IMR-90 (cell line): ENCODE measurements at regions not wholly inside any gene's neighbourhood (a gene's known extent, or its start where the extent isn't known, plus 50 kb on each side); places are given as distances from the start of the nearest gene placed in this dataset.
A peak's percentile ranks its signal among the peaks of the same experiment; 100 is the strongest.

ENCODE experiments used
- ATAC-seq: fragments of 200-7000 bp; cut with Tn5 transposase; 2 replicates; pipeline ENCODE4 v1.9.1; 2020; ENCODE audit warnings: low read depth, mild to moderate bottlenecking, moderate library complexity
- BruUV-seq: library from RNA; stranded (reverse); fragments of 400-500 nt; replicated peaks from 2 replicates; lab custom pipeline; 2021; lab: Mats Ljungman, UMichigan
- CTCF ChIA-PET: fragments of 300-600 bp; formaldehyde crosslinking; extraction: SDS; loops from one replicate; lab custom pipeline; 2021; ENCODE audit warnings: antibody characterized with exemption; lab: Yijun Ruan, JAX
- POLR2A ChIA-PET: fragments of 300-600 bp; sonication (Branson Sonifier 250); formaldehyde crosslinking; loops from one replicate; lab custom pipeline; 2022; ENCODE audit warnings: antibody characterized with exemption; ENCODE audit not compliant: unreplicated experiment; lab: Charles Lee
- DNase-seq: peaks from one replicate; pipeline ENCODE4 v3.0.0; 2013
- H2AFZ ChIP-seq: replicated peaks from 2 replicates; pipeline ENCODE3; 2013; ENCODE audit warnings: low read length, mild to moderate bottlenecking; ENCODE audit not compliant: poor library complexity
- H2AK5ac ChIP-seq: 2 replicates; pipeline ENCODE4 v1.6.1; 2013; ENCODE audit warnings: low read depth, low read length, inconsistent platforms
- H2AK9ac ChIP-seq: replicated peaks from 2 replicates; pipeline ENCODE3; 2013; ENCODE audit warnings: mild to moderate bottlenecking, low read depth, low read length, moderate library complexity; ENCODE audit not compliant: poor library complexity
- H2BK120ac ChIP-seq: 2 replicates; pipeline ENCODE4 v1.6.1; 2013; ENCODE audit warnings: low read depth, low read length, inconsistent platforms
- H2BK15ac ChIP-seq: 3 replicates; pipeline ENCODE4 v1.6.1; 2013; ENCODE audit warnings: low read depth, low read length, inconsistent platforms
- H2BK20ac ChIP-seq: 2 replicates; pipeline ENCODE4 v1.6.1; 2013; ENCODE audit warnings: low read depth, mild to moderate bottlenecking, inconsistent platforms, low read length, moderate library complexity
- H2BK5ac ChIP-seq: 2 replicates; pipeline ENCODE4 v1.6.1; 2013; ENCODE audit warnings: mild to moderate bottlenecking, low read depth, low read length, inconsistent platforms; ENCODE audit not compliant: poor library complexity, severe bottlenecking
- H3K14ac ChIP-seq: replicated peaks from 2 replicates; pipeline ENCODE4 v1.6.1; 2013; ENCODE audit warnings: low read depth, low read length, inconsistent platforms
- H3K18ac ChIP-seq: 2 replicates; pipeline ENCODE4 v1.6.1; 2013; ENCODE audit warnings: low read depth, low read length, control low read depth
- H3K23ac ChIP-seq: 2 replicates; pipeline ENCODE4 v1.6.1; 2013; ENCODE audit warnings: low read depth, low read length, inconsistent platforms
- H3K27ac ChIP-seq: 2 replicates; pipeline ENCODE4 v1.5.1; 2013; ENCODE audit warnings: mild to moderate bottlenecking, control low read depth, low read length; ENCODE audit not compliant: insufficient read depth
- H3K27me3 ChIP-seq: 2 replicates; pipeline ENCODE4 v1.6.1; 2013; ENCODE audit warnings: low read length; ENCODE audit not compliant: control insufficient read depth, insufficient read depth
- H3K36me3 ChIP-seq: 2 replicates; pipeline ENCODE4 v1.6.1; 2013; ENCODE audit warnings: low read length, mixed read lengths; ENCODE audit not compliant: control insufficient read depth, insufficient read depth
- H3K4ac ChIP-seq: 2 replicates; pipeline ENCODE4 v1.6.1; 2013; ENCODE audit warnings: low read depth, low read length, inconsistent platforms
- H3K4me1 ChIP-seq: 2 replicates; pipeline ENCODE4 v1.6.1; 2013; ENCODE audit warnings: low read length, mixed read lengths; ENCODE audit not compliant: control insufficient read depth, insufficient read depth
- H3K4me2 ChIP-seq: 2 replicates; pipeline ENCODE4 v1.6.1; 2013; ENCODE audit warnings: low read depth, mild to moderate bottlenecking, control low read depth, low read length, moderate library complexity
- H3K4me3 ChIP-seq: 2 replicates; pipeline ENCODE4 v1.5.1; 2013; ENCODE audit warnings: low read depth, mild to moderate bottlenecking, control low read depth, low read length, moderate library complexity; ENCODE audit not compliant: insufficient read depth
- H3K56ac ChIP-seq: 2 replicates; pipeline ENCODE4 v1.6.1; 2013; ENCODE audit warnings: low read length, inconsistent platforms; ENCODE audit not compliant: insufficient read depth; ENCODE audit errors: extremely low read depth
- H3K79me1 ChIP-seq, 2 experiments: 2 replicates each; pipeline ENCODE4 v1.6.1; 2013; ENCODE audit warnings: low read length in 2 of 2, inconsistent platforms in 1 of 2, low read depth in 1 of 2
- H3K9ac ChIP-seq: 2 replicates; pipeline ENCODE4 v1.6.1; 2013; ENCODE audit warnings: low read depth, low read length, control low read depth
- H3K9me1 ChIP-seq: 2 replicates; pipeline ENCODE4 v1.6.1; 2013; ENCODE audit warnings: low read length, inconsistent platforms; ENCODE audit not compliant: insufficient read depth
- H3K9me3 ChIP-seq: 2 replicates; pipeline ENCODE4 v1.6.1; 2013; ENCODE audit warnings: low read length; ENCODE audit not compliant: control insufficient read depth, insufficient read depth
- H4K20me1 ChIP-seq: 2 replicates; pipeline ENCODE4 v1.6.1; 2013; ENCODE audit warnings: low read length, inconsistent platforms; ENCODE audit not compliant: insufficient read depth
- H4K5ac ChIP-seq: 2 replicates; pipeline ENCODE4 v1.6.1; 2013; ENCODE audit warnings: mild to moderate bottlenecking, low read depth, low read length, control low read depth
- H4K8ac ChIP-seq, 2 experiments: 2 replicates each; pipeline ENCODE4 v1.6.1; 2013; ENCODE audit warnings: low read depth in 2 of 2, low read length in 2 of 2, control low read depth in 1 of 2, inconsistent platforms in 1 of 2
- H4K91ac ChIP-seq: 2 replicates; pipeline ENCODE4 v1.6.1; 2013; ENCODE audit warnings: low read depth, low read length, inconsistent platforms; ENCODE audit not compliant: insufficient read depth
- BHLHE40 ChIP-seq: fragments of 150-350 bp; IDR thresholded peaks from 2 replicates; pipeline ENCODE4 v1.6.1; 2016; ENCODE audit warnings: mild to moderate bottlenecking, low read depth, low read length
- CEBPB ChIP-seq: IDR thresholded peaks from 2 replicates; pipeline ENCODE4 v1.6.1; 2012; ENCODE audit warnings: low read depth, low read length, improper control_type of control experiment
- CHD1 ChIP-seq: IDR thresholded peaks from 2 replicates; pipeline ENCODE4 v1.6.1; 2012; ENCODE audit warnings: low read depth, low read length, improper control_type of control experiment
- FOS ChIP-seq: fragments of 150-350 bp; IDR thresholded peaks from 2 replicates; pipeline ENCODE4 v1.6.1; 2016; ENCODE audit warnings: low read depth, low read length
- MAFK ChIP-seq: IDR thresholded peaks from 2 replicates; pipeline ENCODE4 v1.6.1; 2012; ENCODE audit warnings: low read depth, low read length, improper control_type of control experiment
- MAZ ChIP-seq: IDR thresholded peaks from 2 replicates; pipeline ENCODE4 v1.6.1; 2012; ENCODE audit warnings: low read depth, mild to moderate bottlenecking, low read length, improper control_type of control experiment, moderate library complexity, borderline replicate concordance
- MXI1 ChIP-seq: IDR thresholded peaks from 2 replicates; pipeline ENCODE4 v1.6.1; 2012; ENCODE audit warnings: low read depth, mild to moderate bottlenecking, low read length, moderate library complexity, borderline replicate concordance
- NFE2L2 ChIP-seq: fragments of 150-350 bp; IDR thresholded peaks from 2 replicates; pipeline ENCODE4 v1.6.1; 2016; ENCODE audit warnings: low read depth, mild to moderate bottlenecking, low read length
- POLR2A ChIP-seq: IDR thresholded peaks from 2 replicates; pipeline ENCODE4 v1.6.1; 2012; ENCODE audit warnings: mild to moderate bottlenecking, low read depth, low read length
- RAD21 ChIP-seq: IDR thresholded peaks from 2 replicates; pipeline ENCODE4 v1.6.1; 2012; ENCODE audit warnings: low read length, improper control_type of control experiment
- RCOR1 ChIP-seq: IDR thresholded peaks from 2 replicates; pipeline ENCODE4 v1.6.1; 2012; ENCODE audit warnings: mild to moderate bottlenecking, low read length, improper control_type of control experiment; ENCODE audit not compliant: insufficient replicate concordance
- RFX5 ChIP-seq: IDR thresholded peaks from 2 replicates; pipeline ENCODE4 v1.8.0; 2012; ENCODE audit warnings: low read depth, mild to moderate bottlenecking, low read length, moderate library complexity
- SMC3 ChIP-seq: fragments of 150-350 bp; IDR thresholded peaks from 2 replicates; pipeline ENCODE4 v1.6.1; 2016; ENCODE audit warnings: low read depth, mild to moderate bottlenecking, antibody characterized with exemption, low read length, moderate library complexity
- WGBS, 2 experiments: methylation state at CpG; one replicate each; pipeline versions ENCODE4 v1.1.5 to v1.1.7; 2013; ENCODE audit warnings: missing lambda C conversion rate in 2 of 2; ENCODE audit not compliant: insufficient read length in 1 of 2; ENCODE audit errors: extremely low coverage in 2 of 2; 5-methylcytosine and 5-hydroxymethylcytosine counted together
- dilution Hi-C: fragments of 300-500 bp; cut with HindIII; formaldehyde crosslinking; loops from one replicate; pipeline ENCODE4 v1.14.3; 2018; ENCODE audit warnings: low sequenced_read_pairs; ENCODE audit not compliant: unreplicated experiment
- in situ Hi-C: fragments of 300-500 bp; cut with MboI; formaldehyde crosslinking; loops from 3 replicates; pipeline ENCODE4 v1.14.3; 2019; ENCODE audit warnings: low sequenced_read_pairs, inconsistent platforms, mixed read lengths
- intact Hi-C: fragments of 100-400 bp; cut with micrococcal nuclease; formaldehyde crosslinking; loops from 2 replicates; pipeline ENCODE4 v1.10.0; 2022
- TF ChIP-seq, protein P1 (sequence below): fragments of 150-350 bp; IDR thresholded peaks from 2 replicates; pipeline ENCODE4 v1.6.1; 2017; ENCODE audit warnings: mild to moderate bottlenecking, antibody characterized with exemption, low read length, low read depth
- TF ChIP-seq, protein P2 (sequence below): conservative IDR thresholded peaks from 2 replicates; pipeline ENCODE4 v1.5.1; 2012; ENCODE audit warnings: mild to moderate bottlenecking, low read depth, low read length, improper control_type of control experiment
- TF ChIP-seq, protein P3 (sequence below): fragments of 150-350 bp; IDR thresholded peaks from 2 replicates; pipeline ENCODE4 v1.6.1; 2016; ENCODE audit warnings: low read depth, mild to moderate bottlenecking, low read length, moderate library complexity, borderline replicate concordance

DNA sequence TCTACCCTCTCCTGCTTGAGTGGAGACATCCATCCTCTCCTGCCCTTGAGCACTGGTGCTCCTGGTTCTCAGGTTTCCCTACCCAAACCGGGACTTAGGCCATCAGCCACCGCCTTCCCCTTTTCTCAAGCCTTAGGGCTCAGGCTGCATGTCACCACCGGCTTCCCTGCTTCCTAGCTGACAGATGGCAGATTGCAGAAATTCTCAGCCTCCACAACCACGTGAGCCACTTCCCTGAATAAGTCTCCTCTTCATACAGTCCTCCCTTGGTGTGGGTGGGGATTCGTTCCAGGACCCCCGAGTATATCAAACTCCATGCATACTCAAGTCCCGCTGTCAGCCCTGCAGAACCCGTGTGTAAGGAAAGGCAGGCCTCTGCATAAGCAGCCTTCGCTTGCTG is 203.5 kb upstream of the ZNF32 start:
- H2AK5ac ChIP-seq, result peak overlapping the region; percentile 13; the same call in 1 of the 2 replicates
- H2BK20ac ChIP-seq, result no peak overlapping the region
- H2AFZ ChIP-seq, result no peak overlapping the region
- H3K27me3 ChIP-seq, result no peaks in the 10 kb centered on the region
- H3K23ac ChIP-seq, result no peak overlapping the region
- H4K91ac ChIP-seq, result no peak overlapping the region
- intact Hi-C loops (no loop called here), dilution Hi-C loops (no loop called here), in situ Hi-C loops (no loop called here)
- no peak overlapping the region for H2BK120ac ChIP-seq
- no peaks in the 10 kb centered on the region for H4K20me1 ChIP-seq
- H3K18ac ChIP-seq, result no peak overlapping the region
- H3K4ac ChIP-seq, result no peak overlapping the region
- no peak overlapping the region for H2BK5ac ChIP-seq
- no peak overlapping the region for H2BK15ac ChIP-seq
- ATAC-seq (no peak), DNase-seq (no peak)
- H2AK9ac ChIP-seq, result no peak overlapping the region
- H3K4me3 ChIP-seq, result no peak overlapping the region
- 92% methylated on average over 3 of the region's 9 CpGs; no CpG with 5 or more reads in 1 of the 2 experiments for WGBS, 2 experiments
- H3K9me1 ChIP-seq, result peaks cover 2% of the 10 kb centered on the region; the same call in 1 of the 2 replicates
- H3K4me2 ChIP-seq, result no peak overlapping the region
- no peaks in the 10 kb centered on the region for H3K9me3 ChIP-seq
- H3K56ac ChIP-seq, result no peak overlapping the region
- ChIA-PET CTCF (no interaction called here), POLR2A (no interaction called here)
- H3K36me3 ChIP-seq, result no peaks in the 10 kb centered on the region
- H3K14ac ChIP-seq, result no peak overlapping the region
- no peaks in the 10 kb centered on the region for H3K79me1 ChIP-seq
- no peak overlapping the region for H4K8ac ChIP-seq
- H3K9ac ChIP-seq, result no peak overlapping the region
- TF ChIP-seq, protein P1, sequence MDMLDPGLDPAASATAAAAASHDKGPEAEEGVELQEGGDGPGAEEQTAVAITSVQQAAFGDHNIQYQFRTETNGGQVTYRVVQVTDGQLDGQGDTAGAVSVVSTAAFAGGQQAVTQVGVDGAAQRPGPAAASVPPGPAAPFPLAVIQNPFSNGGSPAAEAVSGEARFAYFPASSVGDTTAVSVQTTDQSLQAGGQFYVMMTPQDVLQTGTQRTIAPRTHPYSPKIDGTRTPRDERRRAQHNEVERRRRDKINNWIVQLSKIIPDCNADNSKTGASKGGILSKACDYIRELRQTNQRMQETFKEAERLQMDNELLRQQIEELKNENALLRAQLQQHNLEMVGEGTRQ, result no peak
- TF ChIP-seq MAFK (no peak), BHLHE40 (no peak), CEBPB (no peak), MXI1 (no peak), CHD1 (no peak), RCOR1 (no peak), SMC3 (no peak), MAZ (no peak), POLR2A (no peak), NFE2L2 (no peak), FOS (no peak), RFX5 (no peak), RAD21 (no peak)
- TF ChIP-seq, protein P2, sequence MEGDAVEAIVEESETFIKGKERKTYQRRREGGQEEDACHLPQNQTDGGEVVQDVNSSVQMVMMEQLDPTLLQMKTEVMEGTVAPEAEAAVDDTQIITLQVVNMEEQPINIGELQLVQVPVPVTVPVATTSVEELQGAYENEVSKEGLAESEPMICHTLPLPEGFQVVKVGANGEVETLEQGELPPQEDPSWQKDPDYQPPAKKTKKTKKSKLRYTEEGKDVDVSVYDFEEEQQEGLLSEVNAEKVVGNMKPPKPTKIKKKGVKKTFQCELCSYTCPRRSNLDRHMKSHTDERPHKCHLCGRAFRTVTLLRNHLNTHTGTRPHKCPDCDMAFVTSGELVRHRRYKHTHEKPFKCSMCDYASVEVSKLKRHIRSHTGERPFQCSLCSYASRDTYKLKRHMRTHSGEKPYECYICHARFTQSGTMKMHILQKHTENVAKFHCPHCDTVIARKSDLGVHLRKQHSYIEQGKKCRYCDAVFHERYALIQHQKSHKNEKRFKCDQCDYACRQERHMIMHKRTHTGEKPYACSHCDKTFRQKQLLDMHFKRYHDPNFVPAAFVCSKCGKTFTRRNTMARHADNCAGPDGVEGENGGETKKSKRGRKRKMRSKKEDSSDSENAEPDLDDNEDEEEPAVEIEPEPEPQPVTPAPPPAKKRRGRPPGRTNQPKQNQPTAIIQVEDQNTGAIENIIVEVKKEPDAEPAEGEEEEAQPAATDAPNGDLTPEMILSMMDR, result no peak
- TF ChIP-seq, protein P3, sequence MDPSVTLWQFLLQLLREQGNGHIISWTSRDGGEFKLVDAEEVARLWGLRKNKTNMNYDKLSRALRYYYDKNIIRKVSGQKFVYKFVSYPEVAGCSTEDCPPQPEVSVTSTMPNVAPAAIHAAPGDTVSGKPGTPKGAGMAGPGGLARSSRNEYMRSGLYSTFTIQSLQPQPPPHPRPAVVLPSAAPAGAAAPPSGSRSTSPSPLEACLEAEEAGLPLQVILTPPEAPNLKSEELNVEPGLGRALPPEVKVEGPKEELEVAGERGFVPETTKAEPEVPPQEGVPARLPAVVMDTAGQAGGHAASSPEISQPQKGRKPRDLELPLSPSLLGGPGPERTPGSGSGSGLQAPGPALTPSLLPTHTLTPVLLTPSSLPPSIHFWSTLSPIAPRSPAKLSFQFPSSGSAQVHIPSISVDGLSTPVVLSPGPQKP, result no peak
- no peak overlapping the region for H4K5ac ChIP-seq
- peaks cover 2% of the 10 kb centered on the region for H3K4me1 ChIP-seq
- no TSS peak for BruUV-seq
- H3K27ac ChIP-seq, result no peak overlapping the region
